ENCODE measurements at regions not wholly inside any gene's neighbourhood (a gene's known extent, or its start where the extent isn't known, plus 50 kb on each side); places are given as distances from the start of the nearest gene placed in this dataset.
"Not testable (repeated sequence)": the region's sequence is repeated elsewhere in the genome, so short reads cannot be mapped to it uniquely, and the experiment has no call there.

GRCh38 chr9:93813221-93814076 lies 141.7 kb downstream of the BARX1 start:
- DNase-seq (ENCODE audit: low spot score): no peak

GRCh38 chr9:93812410-93812668 lies 142.8 kb downstream of the BARX1 start:
- DNase-seq (ENCODE audit: low spot score): no peak

GRCh38 chr9:93810028-93810971 lies 144.9 kb downstream of the BARX1 start:
- peak; percentile 83 for DNase-seq (ENCODE audit: low spot score)

- peak; percentile 60 for DNase-seq (ENCODE audit: low spot score)
Measured at GRCh38 chr9:93809204-93809940, 145.8 kb downstream of the BARX1 start.

GRCh38 chr9:93808115-93809029 lies 146.8 kb downstream of the BARX1 start:
- no peak for DNase-seq (ENCODE audit: low spot score)

- peak; percentile 75 for DNase-seq (ENCODE audit: low spot score)
Measured at GRCh38 chr9:93807166-93808074, 147.7 kb downstream of the BARX1 start.

GRCh38 chr9:93801581-93802284 lies 153.4 kb downstream of the BARX1 start:
- DNase-seq (ENCODE audit: low spot score): no peak

GRCh38 chr9:93801120-93801519 lies 154.0 kb downstream of the BARX1 start:
- DNase-seq (ENCODE audit: low spot score): no peak

GRCh38 chr9:93792358-93792757 lies 162.8 kb downstream of the BARX1 start:
- no peak for DNase-seq (ENCODE audit: low spot score)

- no peak for DNase-seq (ENCODE audit: low spot score)
Measured at GRCh38 chr9:93786204-93786603, 169.0 kb downstream of the BARX1 start.

GRCh38 chr9:93776873-93777272 lies 178.3 kb downstream of the BARX1 start:
- no peak for DNase-seq (ENCODE audit: low spot score)

GRCh38 chr9:93776256-93776655 lies 178.9 kb downstream of the BARX1 start:
- DNase-seq (ENCODE audit: low spot score): no peak

- DNase-seq (ENCODE audit: low spot score): no peak
Measured at GRCh38 chr9:93774331-93775102, 180.6 kb downstream of the BARX1 start.

- DNase-seq (ENCODE audit: low spot score): no peak
Measured at GRCh38 chr9:93771276-93771675, 183.9 kb downstream of the BARX1 start.

GRCh38 chr9:93761822-93762221 lies 185.4 kb downstream of the PHF2 start:
- DNase-seq (ENCODE audit: low spot score): no peak

- no peak for DNase-seq (ENCODE audit: low spot score)
Measured at GRCh38 chr9:93750045-93750444, 173.7 kb downstream of the PHF2 start.

GRCh38 chr9:93748827-93749226 lies 172.4 kb downstream of the PHF2 start:
- DNase-seq (ENCODE audit: low spot score): not testable (repeated sequence)

- no peak for DNase-seq (ENCODE audit: low spot score)
Measured at GRCh38 chr9:93731963-93732362, 155.6 kb downstream of the PHF2 start.

Measured in mesenteric fat pad (tissue), 1 donor.